GM21723 (cell line): ENCODE measurements at regions not wholly inside any gene's neighbourhood (a gene's known extent, or its start where the extent isn't known, plus 50 kb on each side); places are given as distances from the start of the nearest gene placed in this dataset.

Experiments used
- ATAC-seq: cut with Tn5 transposase; IDR thresholded peaks from one replicate; pipeline ENCODE4 v1.9.1; 2021; ENCODE audit warnings: mild to moderate bottlenecking, moderate library complexity; ENCODE audit not compliant: unreplicated experiment

DNA sequence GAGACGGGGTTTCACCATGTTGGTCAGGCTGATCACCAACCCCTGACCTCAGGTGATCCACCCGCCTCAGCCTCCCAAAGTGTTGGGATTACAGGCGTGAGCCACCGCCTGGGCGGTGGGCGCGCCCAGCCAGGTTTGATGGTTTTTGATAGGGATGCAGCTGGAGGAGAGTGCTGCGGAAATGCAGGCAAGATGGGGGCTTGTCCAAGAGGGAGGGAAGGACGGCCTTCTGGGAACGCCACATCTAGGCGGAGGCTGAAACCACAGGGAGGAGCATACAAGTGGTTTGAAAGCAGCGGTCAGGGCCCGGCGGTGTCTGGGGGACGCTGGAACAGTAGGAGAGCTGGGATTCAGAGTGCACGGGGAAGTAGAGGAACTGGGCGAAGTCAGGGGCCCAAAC lies 134.6 kb downstream of the VRK1 start:
- ATAC-seq = no peak

- no peak for ATAC-seq
These were observed 137.6 kb downstream of the VRK1 start for GRCh38 chr14:96934638-96935330.

- no peak for ATAC-seq
These were observed 141.8 kb downstream of the VRK1 start for GRCh38 chr14:96938946-96939345.

DNA sequence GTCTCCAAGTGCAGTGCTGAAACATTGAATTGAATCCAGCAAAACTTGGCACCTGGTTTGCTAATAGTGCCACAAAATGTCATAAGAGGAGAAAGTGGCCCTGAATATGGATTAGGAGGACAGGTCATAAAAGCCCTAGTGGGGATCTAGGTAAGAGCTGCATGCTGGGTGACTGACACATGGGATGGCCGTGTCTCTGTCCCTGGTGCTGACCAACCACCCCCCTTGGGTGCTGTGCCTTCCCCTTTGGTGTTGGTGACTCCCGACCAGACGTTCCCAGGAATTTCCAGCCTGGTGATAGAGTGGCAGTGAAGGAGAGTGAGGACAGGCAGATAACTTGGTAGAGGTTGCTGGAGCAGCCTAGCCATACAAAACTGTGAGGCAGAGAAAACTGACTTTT lies 142.8 kb downstream of the VRK1 start:
- no peak for ATAC-seq

DNA sequence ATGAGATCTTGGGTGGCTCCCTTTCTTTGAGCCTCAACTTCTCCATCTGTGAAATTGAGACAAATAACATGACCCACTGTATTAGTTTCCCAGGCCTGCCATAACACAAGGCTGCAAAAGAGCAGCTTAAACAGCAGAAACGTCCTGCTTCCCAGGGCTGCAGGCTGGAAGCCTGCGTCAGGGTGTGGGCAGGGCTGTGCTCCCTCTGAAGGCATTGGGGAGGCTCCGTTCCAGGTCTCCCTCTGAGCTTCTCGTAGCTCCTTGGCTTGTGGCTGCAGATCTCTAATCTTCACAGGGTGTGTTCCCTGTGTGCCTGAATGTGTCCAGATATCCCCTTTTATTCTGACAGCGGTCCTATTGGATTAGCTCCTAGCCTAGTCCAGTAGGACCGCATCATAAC lies 147.1 kb downstream of the VRK1 start:
- ATAC-seq = no peak

DNA sequence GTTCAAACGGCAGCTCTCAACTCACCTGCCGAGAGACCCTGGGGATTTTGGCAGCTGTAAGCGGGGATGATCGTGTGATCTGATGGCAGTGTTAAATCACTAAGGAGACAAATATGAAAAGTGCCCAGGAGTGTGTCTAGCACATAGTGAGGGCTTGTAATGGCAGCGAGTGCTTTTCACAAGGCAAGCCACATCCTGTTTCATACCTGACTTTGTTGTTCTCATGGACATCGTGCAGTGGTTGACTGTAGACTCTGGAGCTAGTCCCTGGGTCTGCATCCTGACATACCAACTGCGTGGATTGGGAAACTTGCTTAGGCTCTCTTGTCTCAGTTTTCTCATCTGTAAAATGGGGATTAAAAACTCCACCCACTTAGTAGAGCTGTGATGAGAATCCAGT lies 148.5 kb downstream of the VRK1 start:
- ATAC-seq = no peak

DNA sequence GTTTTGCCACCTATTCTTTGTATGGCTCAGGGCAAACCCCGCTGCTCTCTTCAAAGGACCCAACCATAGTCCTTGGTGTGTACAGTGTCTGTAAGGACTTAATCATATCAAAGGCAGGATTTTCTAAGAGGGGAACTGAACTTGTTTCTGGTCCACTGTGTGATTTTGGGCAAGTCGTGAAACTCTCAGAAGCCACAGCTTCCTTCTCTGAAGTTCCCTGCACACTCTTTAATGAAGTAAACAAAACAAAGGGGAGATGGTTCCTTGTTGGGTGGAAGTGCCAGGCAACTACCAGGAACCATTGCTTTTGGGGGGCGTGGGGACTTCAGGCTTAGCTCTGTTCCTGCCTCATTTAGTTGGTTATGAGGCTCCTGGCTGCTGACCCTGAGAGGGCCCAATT lies 152.4 kb downstream of the VRK1 start:
- no peak for ATAC-seq

- no peak for ATAC-seq
These were observed 154.3 kb downstream of the VRK1 start for GRCh38 chr14:96951511-96951910.

GRCh38 chr14:96953087-96953874 lies 156.1 kb downstream of the VRK1 start:
- no peak for ATAC-seq

DNA sequence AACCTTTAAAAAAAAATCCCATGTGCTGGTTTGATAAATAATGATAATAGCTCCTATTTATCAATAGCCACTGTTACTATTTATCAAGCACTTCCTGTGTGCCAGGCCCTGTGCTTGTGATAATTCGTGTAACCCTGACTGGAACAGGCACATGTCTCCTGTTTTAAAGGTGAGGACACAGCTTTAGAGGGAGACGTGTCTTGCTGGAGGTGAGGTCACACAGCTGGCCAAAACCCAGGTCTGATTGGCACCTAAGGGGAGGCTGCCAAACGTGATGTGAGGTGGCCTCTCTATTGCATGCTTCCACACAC lies 156.6 kb downstream of the VRK1 start:
- no peak for ATAC-seq

DNA sequence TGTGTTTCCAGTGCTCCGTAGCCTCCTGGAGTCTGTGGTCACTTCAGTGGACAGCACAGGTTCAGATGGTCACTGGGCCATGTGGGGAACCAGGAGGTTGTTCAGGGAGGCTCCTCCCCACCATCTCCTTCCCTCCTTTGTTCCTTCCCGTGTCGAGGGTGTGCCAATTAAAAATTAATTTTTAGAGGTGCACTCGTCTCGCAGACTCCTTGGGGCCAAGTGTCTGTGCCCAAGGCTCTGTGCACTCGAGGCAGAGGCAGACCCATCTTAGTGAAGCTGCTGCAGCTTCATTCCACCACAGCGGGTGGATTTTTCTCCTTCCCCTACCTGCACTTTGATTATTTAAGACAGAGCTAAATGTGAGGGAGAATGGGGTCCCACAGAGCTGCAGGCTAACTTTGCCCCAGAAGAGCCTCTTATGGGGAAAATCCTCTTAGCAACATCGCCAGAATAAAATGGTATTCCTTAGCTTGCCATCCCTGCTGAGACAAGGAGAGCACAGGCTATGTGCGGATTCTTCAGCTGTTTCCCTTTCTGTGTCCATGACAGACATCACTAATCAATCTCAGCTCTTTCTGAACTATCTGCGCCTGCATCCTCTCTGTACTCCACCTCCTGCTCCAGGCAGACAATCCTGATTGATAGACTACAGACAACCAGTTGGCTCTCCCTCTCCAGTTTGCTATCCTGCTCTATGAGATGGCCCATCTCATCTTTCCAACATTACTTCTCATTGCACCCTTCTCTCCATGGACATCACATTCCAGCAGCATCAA lies 159.5 kb downstream of the VRK1 start:
- ATAC-seq = no peak

DNA sequence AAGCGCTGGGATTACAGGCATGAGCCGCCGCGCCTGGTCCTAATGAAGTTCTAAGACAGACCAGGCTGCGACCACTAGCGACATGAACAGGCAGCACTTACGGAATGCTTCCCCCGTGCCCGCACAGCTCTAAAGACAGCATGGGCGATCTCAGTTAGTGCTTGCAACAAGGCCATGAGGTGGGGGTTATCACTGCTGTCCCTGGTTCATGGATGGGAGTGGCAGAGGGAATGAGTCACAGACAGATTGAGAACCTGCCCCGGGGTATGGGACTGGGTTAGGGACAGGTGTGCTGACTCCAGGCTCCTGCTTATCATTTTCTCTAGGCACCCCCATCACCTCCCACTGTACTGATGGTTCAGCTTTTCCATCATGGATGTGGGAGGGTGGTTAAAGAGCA lies 160.9 kb downstream of the VRK1 start:
- ATAC-seq = no peak

DNA sequence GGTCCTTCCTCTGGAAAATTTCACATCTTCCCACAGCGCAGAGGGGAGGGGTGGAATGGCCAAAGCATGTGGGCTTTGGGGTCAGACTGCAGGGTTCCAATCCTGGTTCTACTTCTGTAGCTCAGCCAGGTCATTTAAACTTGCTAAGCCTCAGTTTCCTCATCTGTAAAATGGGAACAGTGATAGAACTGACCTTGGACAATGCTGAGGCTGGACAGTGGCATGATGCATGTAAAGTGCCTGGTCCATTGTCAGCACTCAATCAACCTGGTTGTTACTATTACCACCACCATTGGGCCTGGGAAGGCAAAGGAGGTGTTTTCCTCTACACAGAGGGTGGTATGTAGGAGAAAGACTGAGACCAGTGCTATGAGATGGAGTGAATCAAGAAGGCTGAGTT lies 162.8 kb downstream of the VRK1 start:
- no peak for ATAC-seq

DNA sequence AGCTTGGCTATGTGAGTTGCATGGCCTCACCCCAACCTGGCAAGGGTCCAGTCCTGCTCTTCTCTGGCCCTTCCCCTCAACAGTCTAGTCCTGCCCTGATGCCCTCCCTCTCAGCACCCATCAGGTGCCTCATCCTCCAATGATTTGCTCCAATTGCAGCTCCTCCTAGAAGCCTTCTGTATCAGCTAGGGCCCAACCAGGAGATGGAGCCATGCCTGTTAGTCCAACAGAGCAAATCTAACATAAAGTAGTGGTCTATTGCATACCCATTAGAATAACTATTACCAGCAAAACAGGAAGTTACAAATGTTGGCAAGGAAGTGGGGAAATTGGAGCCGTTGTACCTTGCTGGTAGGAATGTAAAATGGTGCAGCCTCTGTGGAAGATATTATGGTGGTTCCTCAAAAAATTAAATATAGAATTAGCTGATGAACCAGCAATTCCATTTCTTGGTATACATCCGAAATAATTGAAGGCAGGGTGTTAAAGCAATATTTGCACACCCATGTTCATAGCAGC lies 163.5 kb downstream of the VRK1 start:
- ATAC-seq = no peak

DNA sequence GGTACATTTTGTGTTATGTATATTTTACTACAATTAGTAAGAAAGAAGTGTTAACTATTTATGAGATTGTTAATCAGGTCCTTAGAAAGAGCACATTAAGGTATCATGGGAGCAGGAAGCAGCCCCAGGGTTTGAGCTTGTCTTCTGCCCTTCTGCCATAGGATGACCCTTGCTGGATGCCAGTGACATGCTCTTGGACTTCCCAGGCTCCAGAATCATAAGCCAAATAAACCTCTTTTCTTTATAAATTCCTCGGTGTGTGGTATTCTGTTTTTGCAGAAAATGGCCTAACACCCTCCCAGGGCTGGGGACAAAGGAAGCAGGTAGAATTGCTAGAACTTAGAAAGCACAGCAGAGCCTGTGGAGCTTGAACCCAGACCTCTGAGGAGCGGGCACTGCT lies 164.7 kb downstream of the VRK1 start:
- no peak for ATAC-seq

DNA sequence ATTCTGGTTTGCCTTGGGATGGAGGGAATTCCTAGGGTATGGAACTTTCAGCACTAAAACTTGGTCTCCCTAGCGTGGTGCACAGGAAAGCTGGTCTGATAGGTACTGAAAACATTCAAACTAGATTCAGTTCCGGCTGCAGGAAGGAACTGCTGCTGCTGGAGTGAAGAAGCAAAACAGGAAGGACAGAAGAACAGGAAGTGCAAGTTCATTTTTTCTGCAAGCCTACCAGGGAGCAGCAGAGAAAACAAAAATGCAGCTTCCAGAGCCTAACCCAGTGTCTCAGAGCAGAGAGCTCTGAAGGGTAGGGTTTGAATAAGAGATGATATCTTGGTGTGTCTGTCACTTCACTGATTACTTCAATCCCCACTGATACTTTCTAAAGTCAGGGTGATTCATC lies 165.2 kb downstream of the VRK1 start:
- ATAC-seq = no peak

DNA sequence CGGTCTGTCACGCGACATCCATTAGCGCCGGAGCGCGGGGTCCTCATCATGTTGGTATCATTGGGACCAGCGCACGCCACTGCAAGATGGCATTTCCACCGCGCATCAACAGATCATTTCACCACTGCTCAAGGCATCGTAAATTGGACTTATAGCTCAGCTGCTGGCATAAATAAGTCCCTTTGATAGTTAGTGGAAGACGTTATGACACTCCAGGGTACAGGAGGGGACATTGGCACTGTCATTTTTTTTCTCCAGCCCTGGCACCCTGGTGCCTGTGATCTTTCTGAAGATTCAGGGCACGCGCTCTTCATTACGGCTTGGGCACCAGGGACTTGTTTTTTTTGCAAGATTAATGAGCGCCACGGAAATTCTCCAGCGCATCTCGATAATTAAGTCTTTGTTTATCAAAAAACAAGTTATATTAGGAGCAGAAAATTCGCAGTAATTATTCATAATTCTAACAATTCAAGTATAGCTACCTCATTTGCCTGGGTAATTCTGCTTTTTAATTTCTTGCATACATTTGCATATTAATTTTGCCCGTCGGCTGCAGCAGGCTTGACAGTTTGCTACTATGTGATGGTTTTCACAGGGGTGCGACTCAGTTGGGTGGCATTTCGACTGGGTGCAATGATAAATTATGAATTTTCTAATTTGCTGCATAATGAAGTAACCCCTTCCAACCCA lies 167.7 kb downstream of the VRK1 start:
- no peak for ATAC-seq

GRCh38 chr14:96965885-96966595 lies 168.9 kb downstream of the VRK1 start:
- ATAC-seq = no peak

DNA sequence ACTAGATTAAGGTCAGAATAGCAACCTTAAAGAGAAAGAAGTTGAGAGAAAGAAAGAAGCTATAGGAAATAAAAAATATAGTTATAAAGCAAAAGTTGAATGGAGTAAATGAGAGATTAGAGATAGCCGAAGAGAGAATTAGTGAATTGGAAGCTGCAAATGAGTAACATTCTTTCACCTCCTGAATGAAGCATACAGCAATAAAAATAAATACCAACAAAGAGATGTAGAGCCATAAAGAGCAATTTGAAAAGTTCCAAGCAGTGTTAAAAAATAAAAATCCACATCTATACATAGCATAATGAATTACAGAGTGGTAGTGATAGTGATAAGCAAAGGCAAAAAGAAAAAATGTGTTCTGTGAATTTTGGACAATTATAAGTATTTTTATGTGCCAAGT lies 177.9 kb downstream of the VRK1 start:
- no peak for ATAC-seq

DNA sequence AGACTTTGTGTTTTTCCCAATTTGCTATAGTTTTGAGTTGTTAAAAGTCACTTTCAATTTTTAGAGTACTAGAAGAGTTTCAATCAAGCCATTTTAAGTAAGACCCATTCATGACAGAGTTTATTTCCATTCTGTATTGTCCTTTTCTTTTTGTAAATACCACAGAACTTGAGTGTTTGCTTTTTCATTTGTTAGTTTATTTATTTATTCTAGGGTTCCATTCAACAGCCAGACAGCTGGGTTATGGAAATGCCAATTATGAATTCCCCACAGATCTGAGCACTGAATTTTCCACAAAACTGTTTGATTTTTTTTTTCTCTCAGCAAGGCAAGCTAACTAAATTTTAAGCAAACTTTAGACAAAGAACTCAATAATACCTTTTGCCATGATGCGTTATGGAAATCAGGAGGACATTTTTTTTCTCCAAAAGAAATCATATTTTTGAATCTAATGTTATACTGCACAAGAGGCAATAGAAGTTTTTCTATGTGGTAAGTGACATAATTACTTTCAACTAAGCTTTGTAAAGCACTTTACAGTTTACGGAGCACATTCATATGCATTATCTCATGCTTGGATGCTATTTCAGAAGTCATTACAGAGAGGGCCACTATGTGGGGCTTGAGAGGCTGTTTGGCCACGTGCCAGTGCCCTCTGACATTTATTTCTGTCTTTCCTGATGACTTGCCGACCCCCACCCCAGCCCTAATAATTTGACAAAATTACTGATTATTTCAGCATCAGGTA lies 181.5 kb downstream of the VRK1 start:
- ATAC-seq = no peak
